K562 (cell line): ENCODE measurements at regions not wholly inside any gene's neighbourhood (a gene's known extent, or its start where the extent isn't known, plus 50 kb on each side); places are given as distances from the start of the nearest gene placed in this dataset.
"Not testable (repeated sequence)": the region's sequence is repeated elsewhere in the genome, so short reads cannot be mapped to it uniquely, and the experiment has no call there.

Source experiments
- ATAC-seq: fragments of 200-7000 bp; cut with Tn5 transposase; 3 replicates; pipeline ENCODE4 v1.9.1; 2020; ENCODE audit warnings: moderate library complexity
- BruUV-seq: library from RNA; stranded (reverse); fragments of 400-500 nt; replicated peaks from 2 replicates; lab custom pipeline; 2021; lab: Mats Ljungman, UMichigan
- CTCF ChIA-PET: fragments of 300-600 bp; formaldehyde crosslinking; extraction: SDS; loops from one replicate; lab custom pipeline; 2021; ENCODE audit warnings: low intra/inter-chr PET ratio; lab: Yijun Ruan, JAX
- POLR2A ChIA-PET: fragments of 300-600, 350-650 bp; sonication (Branson Sonifier 250); formaldehyde crosslinking; extraction: SDS; loops from one replicate; lab custom pipeline; 2021; ENCODE audit warnings: antibody characterized with exemption, inconsistent platforms; lab: Yijun Ruan, JAX
- DNase-seq, 4 experiments: peaks; one replicate each; pipeline versions ENCODE4 v3.0.0 to v3.0.0-alpha.2; 2011 to 2018; ENCODE audit warnings: low spot score in 3 of 4, mixed read lengths in 3 of 4; ENCODE audit errors: extremely low read depth in 1 of 4
- FAIRE-seq: peaks from 2 replicates; lab custom pipeline; 2011; peaks lifted over from hg19 to GRCh38; lab: Jason Lieb, UNC
- H2AFZ ChIP-seq: 2 replicates; pipeline ENCODE4 v1.6.0; 2011; ENCODE audit warnings: low read depth, low read length, control low read depth, inconsistent platforms
- H3K27ac ChIP-seq: fragments of 200-600 bp; 3 replicates; pipeline ENCODE4 v1.8.0; 2011; ENCODE audit warnings: low read depth, mild to moderate bottlenecking, control low read depth, inconsistent platforms, low read length, moderate library complexity, mixed read lengths; ENCODE audit errors: extremely low read depth
- H3K27me3 ChIP-seq, 2 experiments: fragments of 300-600 bp in 1 of 2; 2 replicates in 1 of 2; 3 replicates in 1 of 2; pipeline versions ENCODE4 v1.6.0 to v1.8.0; 2011; ENCODE audit warnings: inconsistent platforms in 2 of 2, low read length in 2 of 2, mild to moderate bottlenecking in 1 of 2, mixed read lengths in 1 of 2, moderate library complexity in 1 of 2; ENCODE audit not compliant: control insufficient read depth in 2 of 2, insufficient read depth in 2 of 2
- H3K36me3 ChIP-seq: fragments of 300-600 bp; 3 replicates; pipeline ENCODE4 v1.8.0; 2011; ENCODE audit warnings: mild to moderate bottlenecking, low read length, inconsistent platforms; ENCODE audit not compliant: control insufficient read depth, insufficient read depth
- H3K4me1 ChIP-seq, 2 experiments: fragments of 200-600 bp in 1 of 2; replicated peaks in 1 of 2; 2 replicates in 1 of 2; 3 replicates in 1 of 2; pipeline versions ENCODE4 v1.5.1 to v1.8.0; 2011; ENCODE audit warnings: inconsistent platforms in 2 of 2, low read length in 2 of 2, mild to moderate bottlenecking in 1 of 2, mixed read lengths in 1 of 2, moderate library complexity in 1 of 2; ENCODE audit not compliant: control insufficient read depth in 2 of 2, insufficient read depth in 2 of 2
- H3K4me2 ChIP-seq: 2 replicates; pipeline ENCODE4 v1.6.1; 2011; ENCODE audit warnings: low read length, control low read depth, inconsistent platforms, mixed read lengths; ENCODE audit not compliant: insufficient read depth
- H3K4me3 ChIP-seq: fragments of 200-600 bp; sonication (generic), shearing (Covaris generic); 2 replicates; pipeline ENCODE4 v1.5.1; 2016; ENCODE audit warnings: control low read depth, inconsistent platforms
- H3K79me2 ChIP-seq: fragments of 200-600 bp; 3 replicates; pipeline ENCODE4 v1.8.0; 2011; ENCODE audit warnings: low read length, inconsistent platforms; ENCODE audit not compliant: control insufficient read depth, insufficient read depth
- H3K9ac ChIP-seq, 2 experiments: 2 replicates each; pipeline versions ENCODE4 v1.6.0 to v1.6.1; 2011; ENCODE audit warnings: low read depth in 2 of 2, low read length in 2 of 2, control low read depth in 1 of 2, inconsistent platforms in 1 of 2, mild to moderate bottlenecking in 1 of 2, mixed read lengths in 1 of 2; ENCODE audit not compliant: insufficient read depth in 1 of 2
- H3K9me1 ChIP-seq: one replicate; pipeline ENCODE4 v1.6.0; 2011; ENCODE audit warnings: inconsistent platforms, mild to moderate bottlenecking, low read length, moderate library complexity; ENCODE audit not compliant: control insufficient read depth, insufficient read depth
- H3K9me3 ChIP-seq: replicated peaks from 2 replicates; pipeline ENCODE4 v1.5.1; 2011; ENCODE audit warnings: low read depth, low read length, inconsistent platforms; ENCODE audit not compliant: control insufficient read depth, insufficient read depth
- H4K20me1 ChIP-seq: replicated peaks from 2 replicates; pipeline ENCODE4 v1.6.1; 2011; ENCODE audit warnings: low read length, inconsistent platforms, mixed read lengths; ENCODE audit not compliant: control insufficient read depth, insufficient read depth
- CBFA2T3 ChIP-seq: fragments of 450-650 bp; IDR thresholded peaks from 2 replicates; pipeline ENCODE4 v1.6.1; 2017
- ETS2 ChIP-seq: IDR thresholded peaks from 2 replicates; pipeline ENCODE4 v1.6.1; 2016; ENCODE audit warnings: borderline replicate concordance, missing genetic modification characterization, mild to moderate bottlenecking, moderate library complexity, missing compliant biosample characterization; ENCODE audit not compliant: poor library complexity, severe bottlenecking
- ILF3 ChIP-seq: fragments of 450-650 bp; IDR thresholded peaks from 2 replicates; pipeline ENCODE4 v1.6.1; 2018; ENCODE audit warnings: antibody characterized with exemption, mild to moderate bottlenecking, moderate library complexity, borderline replicate concordance
- KDM5B ChIP-seq: fragments of 200-600 bp; sonication (generic); IDR thresholded peaks from 2 replicates; pipeline ENCODE4 v1.6.1; 2012; ENCODE audit warnings: low read depth, mild to moderate bottlenecking, moderate library complexity, low read length, control low read depth, inconsistent platforms; ENCODE audit not compliant: insufficient replicate concordance
- KLF16 ChIP-seq: IDR thresholded peaks from 2 replicates; pipeline ENCODE4 v1.6.1; 2016; ENCODE audit warnings: antibody characterized with exemption
- MAFK ChIP-seq: IDR thresholded peaks from 2 replicates; pipeline ENCODE4 v1.6.1; 2011; ENCODE audit warnings: low read length, improper control_type of control experiment
- SRSF1 ChIP-seq: fragments of 200-400 bp; formaldehyde crosslinking; IDR thresholded peaks from 2 replicates; pipeline ENCODE4 v1.6.1; 2017; ENCODE audit warnings: mild to moderate bottlenecking, low read depth, low read length, moderate library complexity
- TAL1 ChIP-seq: fragments of 450-650 bp; IDR thresholded peaks from 2 replicates; pipeline ENCODE4 v1.6.1; 2016; ENCODE audit warnings: mild to moderate bottlenecking
- ZNF586 ChIP-seq: fragments of 450-650 bp; formaldehyde crosslinking; conservative IDR thresholded peaks from 2 replicates; pipeline ENCODE4 v1.4.0; 2020; ENCODE audit warnings: mild to moderate bottlenecking, moderate library complexity
- WGBS: fragments of 100-300 bp; shearing (Covaris generic); methylation state at CpG from one replicate; pipeline ENCODE4 v1.1.6; 2016; ENCODE audit warnings: low coverage, mixed read lengths; ENCODE audit not compliant: insufficient coverage; ENCODE audit errors: missing lambda C conversion rate; 5-methylcytosine and 5-hydroxymethylcytosine counted together
- in situ Hi-C: fragments of 300-500 bp; cut with MboI; formaldehyde crosslinking; loops from 4 replicates; pipeline ENCODE4 v1.15.0; 2018; ENCODE audit warnings: inconsistent platforms, mixed read lengths
- intact Hi-C: fragments of 100-400 bp; cut with micrococcal nuclease; formaldehyde crosslinking; loops from 2 replicates; pipeline ENCODE4 v1.14.2; 2022

DNA sequence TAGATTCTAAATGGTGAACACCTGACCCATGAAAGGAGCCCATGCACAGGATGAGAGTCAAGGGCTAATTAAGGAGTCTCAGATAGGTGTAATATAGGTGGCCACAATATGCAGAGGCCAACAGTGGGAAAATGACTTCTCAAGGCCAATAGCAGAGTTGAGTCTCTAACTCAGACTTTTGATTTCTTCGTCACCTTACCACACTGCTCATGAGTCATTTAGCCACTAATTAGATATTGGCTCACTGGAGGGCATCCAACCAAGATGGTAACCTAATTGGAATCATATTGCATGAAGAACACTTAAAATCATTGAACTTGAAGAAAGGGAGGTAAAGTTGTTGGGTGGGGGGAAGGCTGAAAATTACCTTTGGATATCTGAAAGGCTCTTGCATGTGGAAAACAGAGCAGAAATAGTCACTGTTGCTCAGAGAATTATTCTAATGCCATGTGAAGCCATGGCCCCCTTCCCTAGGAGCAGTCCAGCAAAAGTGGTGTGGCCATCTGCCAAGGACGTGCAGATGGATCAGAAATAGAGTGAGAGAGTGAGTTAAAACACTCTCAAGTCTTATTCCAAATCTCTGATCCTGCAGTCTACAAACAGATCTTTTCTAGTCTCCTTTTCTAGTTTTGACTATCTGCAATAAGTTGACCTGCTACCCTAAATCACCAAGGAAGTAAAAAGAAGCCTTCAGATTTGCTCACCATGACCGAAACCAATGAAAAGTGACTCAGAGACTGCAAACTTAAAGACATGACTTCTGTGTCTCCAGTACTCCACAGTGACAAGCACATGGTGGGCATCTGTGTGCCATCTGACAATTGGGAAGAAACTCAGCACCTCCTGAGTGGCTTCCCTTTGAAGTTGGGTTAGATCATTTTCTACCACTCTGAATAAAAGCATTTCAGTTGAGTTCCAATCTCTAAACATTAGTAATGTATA is 93.9 kb upstream of the C1QTNF7 start (continued):
- no peak for TF ChIP-seq KDM5B

DNA sequence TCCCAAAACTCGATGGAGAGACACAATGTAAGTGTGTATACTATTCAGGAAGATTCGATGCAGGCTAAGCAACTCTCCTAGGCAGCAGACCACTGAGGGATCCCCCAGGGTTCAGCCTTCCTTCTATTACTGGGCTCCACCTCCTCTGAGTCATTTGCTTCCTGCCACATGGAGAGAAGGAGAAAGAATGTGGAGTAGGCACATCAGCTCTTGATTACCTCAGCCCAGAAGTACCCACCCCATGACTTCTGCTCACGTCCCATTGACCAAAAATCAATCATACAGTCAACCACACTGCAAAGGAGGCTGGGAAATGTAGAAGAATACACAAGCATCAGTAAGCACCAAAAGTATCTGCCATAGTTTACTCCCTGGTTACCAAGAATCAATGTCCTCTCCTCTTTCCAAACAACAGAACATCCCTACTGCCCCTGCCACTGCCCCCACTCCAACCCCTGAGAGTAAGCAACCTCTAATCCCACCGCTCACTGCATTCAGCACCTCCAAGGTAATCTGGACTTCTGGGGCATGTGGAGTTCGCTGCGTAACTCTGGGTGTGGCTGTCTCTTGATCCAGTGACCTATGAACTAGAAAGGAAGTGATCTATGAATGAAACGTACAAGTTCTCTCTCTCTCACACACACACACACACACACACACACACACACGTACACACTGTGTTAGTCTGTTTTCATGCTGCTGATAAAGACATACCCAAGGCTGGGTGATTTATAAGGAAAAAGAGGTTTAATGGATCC is 91.2 kb upstream of the C1QTNF7 start:
- no peak overlapping the region for H3K4me3 ChIP-seq
- H3K4me2 ChIP-seq: no peak overlapping the region
- no peak overlapping the region for H3K9ac ChIP-seq
- intact Hi-C loops (no loop called here), in situ Hi-C loops (no loop called here)
- no peak for DNase-seq
- TF ChIP-seq ETS2 (tag) (no peak), CBFA2T3 (no peak), KLF16 (no peak), MAFK (no peak), ZNF586 (CRISPR knock-in tag) (no peak), TAL1 (no peak), ILF3 (no peak), SRSF1 (no peak)
- FAIRE-seq: no peak
- BruUV-seq: no TSS peak
- H3K27me3 ChIP-seq: peaks cover 0 to 2% of the 10 kb centered on the region in 2 experiments; a peak in 2 of 5 replicates
- H3K9me1 ChIP-seq: no peaks in the 10 kb centered on the region
- H3K4me1 ChIP-seq: peaks cover 0 to 1% of the 10 kb centered on the region in 2 experiments; a peak in 1 of 5 replicates
- H4K20me1 ChIP-seq: no peaks in the 10 kb centered on the region
- no peaks in the 10 kb centered on the region for H3K79me2 ChIP-seq
- H2AFZ ChIP-seq: no peak overlapping the region
- CTCF ChIA-PET: no interaction called here
- ATAC-seq: no peak
- no peak overlapping the region for H3K27ac ChIP-seq
- WGBS: 0% methylated on average over 7 of the region's 8 CpGs
- POLR2A ChIA-PET: no interaction called here
- no peaks in the 10 kb centered on the region for H3K36me3 ChIP-seq
- no peaks in the 10 kb centered on the region for H3K9me3 ChIP-seq

DNA sequence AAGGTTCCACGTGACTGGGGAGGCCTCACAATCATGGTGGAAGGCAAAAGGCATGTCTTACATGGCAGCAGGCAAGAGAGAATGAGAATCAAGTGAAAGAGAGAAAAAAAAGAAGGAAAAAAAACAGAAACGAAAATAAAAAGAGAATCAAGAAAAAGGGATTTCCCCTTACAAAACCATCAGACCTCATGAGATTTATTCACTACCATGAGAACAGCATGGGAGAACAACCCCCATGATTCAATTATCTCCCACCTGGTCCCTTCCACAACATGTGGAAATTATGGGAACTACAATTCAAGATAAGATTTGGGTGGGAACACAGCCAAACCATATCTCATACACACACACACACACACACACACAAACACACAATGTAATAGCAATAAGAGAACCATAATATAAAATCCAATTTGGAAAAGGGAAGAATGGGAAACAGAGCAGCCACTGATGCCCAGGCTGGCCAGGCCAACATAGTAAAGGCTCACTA is 90.6 kb upstream of the C1QTNF7 start:
- H3K27ac ChIP-seq, DNase-seq, H3K4me3 ChIP-seq, H3K9me3 ChIP-seq, H3K79me2 ChIP-seq, H3K9me1 ChIP-seq, H3K27me3 ChIP-seq, BruUV-seq, H3K9ac ChIP-seq, intact Hi-C loops, H3K36me3 ChIP-seq, in situ Hi-C loops, POLR2A ChIA-PET, H3K4me1 ChIP-seq, H3K4me2 ChIP-seq, CTCF ChIA-PET, ATAC-seq, H2AFZ ChIP-seq, FAIRE-seq, H4K20me1 ChIP-seq: not testable (repeated sequence)
- WGBS: 0% methylated on average over 2 of the region's 2 CpGs
